ENCODE measurements at regions not wholly inside any gene's neighbourhood (a gene's known extent, or its start where the extent isn't known, plus 50 kb on each side); places are given as distances from the start of the nearest gene placed in this dataset.

GRCh38 chr9:30116673-30117217, 2267.7 kb upstream of the ACO1 start:
- TF ChIP-seq EZH2 (IDR thresholded peaks at IDR 0.05; ENCODE audit: low read depth), result no peak
- TF ChIP-seq, protein P1, sequence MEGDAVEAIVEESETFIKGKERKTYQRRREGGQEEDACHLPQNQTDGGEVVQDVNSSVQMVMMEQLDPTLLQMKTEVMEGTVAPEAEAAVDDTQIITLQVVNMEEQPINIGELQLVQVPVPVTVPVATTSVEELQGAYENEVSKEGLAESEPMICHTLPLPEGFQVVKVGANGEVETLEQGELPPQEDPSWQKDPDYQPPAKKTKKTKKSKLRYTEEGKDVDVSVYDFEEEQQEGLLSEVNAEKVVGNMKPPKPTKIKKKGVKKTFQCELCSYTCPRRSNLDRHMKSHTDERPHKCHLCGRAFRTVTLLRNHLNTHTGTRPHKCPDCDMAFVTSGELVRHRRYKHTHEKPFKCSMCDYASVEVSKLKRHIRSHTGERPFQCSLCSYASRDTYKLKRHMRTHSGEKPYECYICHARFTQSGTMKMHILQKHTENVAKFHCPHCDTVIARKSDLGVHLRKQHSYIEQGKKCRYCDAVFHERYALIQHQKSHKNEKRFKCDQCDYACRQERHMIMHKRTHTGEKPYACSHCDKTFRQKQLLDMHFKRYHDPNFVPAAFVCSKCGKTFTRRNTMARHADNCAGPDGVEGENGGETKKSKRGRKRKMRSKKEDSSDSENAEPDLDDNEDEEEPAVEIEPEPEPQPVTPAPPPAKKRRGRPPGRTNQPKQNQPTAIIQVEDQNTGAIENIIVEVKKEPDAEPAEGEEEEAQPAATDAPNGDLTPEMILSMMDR (conservative IDR thresholded peaks at IDR 0.05), result no peak

Data from PC-9 (cell line).